HL-60 (cell line): ENCODE measurements at regions not wholly inside any gene's neighbourhood (a gene's known extent, or its start where the extent isn't known, plus 50 kb on each side); places are given as distances from the start of the nearest gene placed in this dataset.
A peak's percentile ranks its signal among the peaks of the same experiment; 100 is the strongest.
"Not testable (repeated sequence)": the region's sequence is repeated elsewhere in the genome, so short reads cannot be mapped to it uniquely, and the experiment has no call there.

Source experiments
- DNase-seq, 2 experiments: peaks; one replicate each; pipeline ENCODE4 v3.0.0-alpha.2; 2010 to 2020; ENCODE audit warnings: low read depth in 1 of 2, low spot score in 1 of 2
- H3K27ac ChIP-seq: fragments of 250-450 bp; sonication (Bioruptor Pico); replicated peaks from 2 replicates; pipeline ENCODE4 v1.5.1; 2020; ENCODE audit warnings: mild to moderate bottlenecking, moderate library complexity
- H3K27me3 ChIP-seq: fragments of 250-450 bp; sonication (Bioruptor Pico); 2 replicates; pipeline ENCODE4 v1.5.1; 2021; ENCODE audit warnings: mild to moderate bottlenecking, moderate library complexity; ENCODE audit not compliant: insufficient read depth, poor library complexity, severe bottlenecking
- H3K4me3 ChIP-seq: replicated peaks from 2 replicates; pipeline ENCODE4 v1.5.1; 2011; ENCODE audit warnings: mild to moderate bottlenecking, control low read depth, low read length; ENCODE audit not compliant: insufficient read depth
- GABPA ChIP-seq: IDR thresholded peaks from 2 replicates; pipeline ENCODE4 v1.6.1; 2012; ENCODE audit warnings: low read depth
- POLR2AphosphoS5 ChIP-seq: IDR thresholded peaks from 2 replicates; pipeline ENCODE4 v1.6.1; 2012; ENCODE audit warnings: low read depth
- REST ChIP-seq: IDR thresholded peaks from 2 replicates; pipeline ENCODE4 v1.6.1; 2012; ENCODE audit warnings: low read depth; ENCODE audit not compliant: insufficient replicate concordance
- SPI1 ChIP-seq: IDR thresholded peaks from 2 replicates; pipeline ENCODE4 v1.6.1; 2012; ENCODE audit warnings: low read depth, mild to moderate bottlenecking, borderline replicate concordance
- TF ChIP-seq, protein P1 (sequence below): IDR thresholded peaks from one replicate; pipeline ENCODE4 v1.5.1; 2011; ENCODE audit warnings: low read length, control low read depth, inconsistent platforms; ENCODE audit not compliant: insufficient read depth

DNA sequence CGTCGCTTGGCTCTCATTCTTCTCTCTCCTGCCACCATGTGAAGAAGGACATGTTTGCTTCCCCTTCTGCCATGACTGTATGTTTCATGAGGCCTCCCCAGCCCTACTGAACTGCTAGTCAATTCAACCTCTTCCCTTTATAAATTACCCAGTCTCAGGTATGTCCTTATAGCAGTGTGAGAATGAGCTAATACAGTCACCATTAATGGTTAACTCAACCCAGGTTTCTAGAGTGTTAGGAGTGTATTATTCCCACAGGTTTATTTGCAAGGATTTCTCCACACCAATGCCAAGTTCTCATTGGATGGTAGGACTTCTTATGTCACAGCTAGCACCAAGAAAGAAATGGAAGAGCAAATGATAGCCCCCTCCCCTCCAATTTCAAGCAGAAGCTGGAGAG lies 71.9 kb downstream of the DYNAP start:
- H3K27ac ChIP-seq, result no peak overlapping the region
- no peak overlapping the region for H3K4me3 ChIP-seq
- H3K27me3 ChIP-seq, result no peaks in the 10 kb centered on the region
- DNase-seq, result no peak
- TF ChIP-seq SPI1 (no peak), POLR2AphosphoS5 (no peak), GABPA (no peak), REST (no peak)
- TF ChIP-seq, protein P1, sequence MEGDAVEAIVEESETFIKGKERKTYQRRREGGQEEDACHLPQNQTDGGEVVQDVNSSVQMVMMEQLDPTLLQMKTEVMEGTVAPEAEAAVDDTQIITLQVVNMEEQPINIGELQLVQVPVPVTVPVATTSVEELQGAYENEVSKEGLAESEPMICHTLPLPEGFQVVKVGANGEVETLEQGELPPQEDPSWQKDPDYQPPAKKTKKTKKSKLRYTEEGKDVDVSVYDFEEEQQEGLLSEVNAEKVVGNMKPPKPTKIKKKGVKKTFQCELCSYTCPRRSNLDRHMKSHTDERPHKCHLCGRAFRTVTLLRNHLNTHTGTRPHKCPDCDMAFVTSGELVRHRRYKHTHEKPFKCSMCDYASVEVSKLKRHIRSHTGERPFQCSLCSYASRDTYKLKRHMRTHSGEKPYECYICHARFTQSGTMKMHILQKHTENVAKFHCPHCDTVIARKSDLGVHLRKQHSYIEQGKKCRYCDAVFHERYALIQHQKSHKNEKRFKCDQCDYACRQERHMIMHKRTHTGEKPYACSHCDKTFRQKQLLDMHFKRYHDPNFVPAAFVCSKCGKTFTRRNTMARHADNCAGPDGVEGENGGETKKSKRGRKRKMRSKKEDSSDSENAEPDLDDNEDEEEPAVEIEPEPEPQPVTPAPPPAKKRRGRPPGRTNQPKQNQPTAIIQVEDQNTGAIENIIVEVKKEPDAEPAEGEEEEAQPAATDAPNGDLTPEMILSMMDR, result no peak

- not testable (repeated sequence) for H3K27ac ChIP-seq, H3K27me3 ChIP-seq, DNase-seq, H3K4me3 ChIP-seq
Measured at GRCh38 chr18:54669701-54670100, 78.7 kb downstream of the DYNAP start.

DNA sequence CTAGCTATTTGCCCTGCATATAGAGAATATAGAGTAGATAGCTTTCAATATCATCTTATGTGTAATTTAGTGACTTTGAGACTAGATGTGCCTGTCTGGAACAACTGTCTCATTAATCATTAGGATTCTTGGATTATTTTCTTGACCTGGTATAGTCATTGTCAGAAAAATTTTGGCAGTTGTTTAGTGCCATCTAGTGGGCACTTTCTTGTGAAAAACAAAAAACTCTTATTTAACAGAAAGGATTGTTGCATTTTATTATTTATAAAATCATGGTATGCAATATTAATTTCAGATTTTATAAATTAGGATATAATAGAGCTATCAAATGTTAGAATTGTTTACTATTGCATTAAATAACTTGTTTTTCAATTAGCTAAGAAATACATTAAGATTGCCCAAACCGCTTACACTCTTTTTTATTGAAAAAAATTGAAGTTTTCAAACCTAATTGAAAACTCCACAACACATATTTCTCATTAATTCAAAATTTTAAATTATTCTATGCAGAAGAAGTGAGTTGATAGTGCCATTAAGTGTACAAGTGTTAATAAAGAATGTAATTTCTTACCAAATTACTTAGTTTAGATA lies 80.3 kb downstream of the DYNAP start:
- TF ChIP-seq, protein P1, result peak; percentile 24
- TF ChIP-seq POLR2AphosphoS5, result no peak
- DNase-seq, result peak in 1 of 2 experiments; percentile 30
- no peaks in the 10 kb centered on the region for H3K27me3 ChIP-seq
- no peak overlapping the region for H3K27ac ChIP-seq
- no peak overlapping the region for H3K4me3 ChIP-seq

- DNase-seq, result no peak
- H3K4me3 ChIP-seq, result no peak overlapping the region
- TF ChIP-seq, protein P1, result no peak
- TF ChIP-seq POLR2AphosphoS5, result no peak
- TF ChIP-seq SPI1, result no peak
- TF ChIP-seq REST, result no peak
- no peak for TF ChIP-seq GABPA
- no peaks in the 10 kb centered on the region for H3K27me3 ChIP-seq
- no peak overlapping the region for H3K27ac ChIP-seq
Measured at GRCh38 chr18:54672109-54672508, 81.1 kb downstream of the DYNAP start.
